Brain microvascular endothelial cell (primary cell): ENCODE measurements at regions not wholly inside any gene's neighbourhood (a gene's known extent, or its start where the extent isn't known, plus 50 kb on each side); places are given as distances from the start of the nearest gene placed in this dataset.
A peak's percentile ranks its signal among the peaks of the same experiment; 100 is the strongest.

Experiments used
- DNase-seq: peaks from one replicate; pipeline ENCODE4 v3.0.0-alpha.2; 2020
- H3K27ac ChIP-seq: fragments of 250-450 bp; sonication (Bioruptor Pico); 2 replicates; pipeline ENCODE4 v1.5.1; 2020; ENCODE audit warnings: mild to moderate bottlenecking, moderate library complexity
- H3K27me3 ChIP-seq: fragments of 250-450 bp; sonication (Bioruptor Pico); replicated peaks from 2 replicates; pipeline ENCODE4 v1.5.1; 2020; ENCODE audit warnings: mild to moderate bottlenecking
- H3K36me3 ChIP-seq: fragments of 250-450 bp; sonication (Bioruptor Pico); replicated peaks from 2 replicates; pipeline ENCODE4 v1.5.1; 2020; ENCODE audit warnings: mild to moderate bottlenecking
- H3K4me3 ChIP-seq: 2 replicates; pipeline ENCODE4 v1.5.1; 2011; ENCODE audit warnings: low read depth, mild to moderate bottlenecking, control low read depth, low read length, moderate library complexity
- in situ Hi-C: cut with HindIII; loops from 2 replicates; pipeline ENCODE4 v1.10.0; 2017; ENCODE audit warnings: low sequenced_read_pairs, low pct_ligation_motif_present
- TF ChIP-seq, protein P1 (sequence below): IDR thresholded peaks from 2 replicates; pipeline ENCODE4 v1.5.1; 2011; ENCODE audit warnings: low read depth, mild to moderate bottlenecking, moderate library complexity, low read length, control low read depth, inconsistent platforms; ENCODE audit errors: missing control alignments

DNA sequence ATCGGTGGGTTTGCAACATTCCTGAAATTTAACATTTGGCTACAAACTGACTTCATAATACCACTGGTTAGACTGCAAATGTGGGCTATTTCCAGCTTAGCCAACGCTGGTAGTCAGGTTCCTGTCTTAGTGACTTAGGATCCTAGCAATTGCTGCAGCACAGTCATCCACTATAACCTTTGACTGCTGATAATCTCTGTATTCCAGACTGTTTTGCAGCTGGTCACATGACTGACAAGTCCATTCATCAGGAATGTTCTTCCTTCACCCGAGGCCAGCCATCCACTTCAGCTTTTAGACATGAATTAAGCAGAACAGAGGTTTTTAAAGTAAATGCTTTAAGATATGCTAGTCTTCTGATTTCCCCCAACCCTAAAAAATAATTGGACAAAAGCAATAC lies 425.9 kb upstream of the MPDZ start:
- DNase-seq: peak; percentile 67
- TF ChIP-seq, protein P1, sequence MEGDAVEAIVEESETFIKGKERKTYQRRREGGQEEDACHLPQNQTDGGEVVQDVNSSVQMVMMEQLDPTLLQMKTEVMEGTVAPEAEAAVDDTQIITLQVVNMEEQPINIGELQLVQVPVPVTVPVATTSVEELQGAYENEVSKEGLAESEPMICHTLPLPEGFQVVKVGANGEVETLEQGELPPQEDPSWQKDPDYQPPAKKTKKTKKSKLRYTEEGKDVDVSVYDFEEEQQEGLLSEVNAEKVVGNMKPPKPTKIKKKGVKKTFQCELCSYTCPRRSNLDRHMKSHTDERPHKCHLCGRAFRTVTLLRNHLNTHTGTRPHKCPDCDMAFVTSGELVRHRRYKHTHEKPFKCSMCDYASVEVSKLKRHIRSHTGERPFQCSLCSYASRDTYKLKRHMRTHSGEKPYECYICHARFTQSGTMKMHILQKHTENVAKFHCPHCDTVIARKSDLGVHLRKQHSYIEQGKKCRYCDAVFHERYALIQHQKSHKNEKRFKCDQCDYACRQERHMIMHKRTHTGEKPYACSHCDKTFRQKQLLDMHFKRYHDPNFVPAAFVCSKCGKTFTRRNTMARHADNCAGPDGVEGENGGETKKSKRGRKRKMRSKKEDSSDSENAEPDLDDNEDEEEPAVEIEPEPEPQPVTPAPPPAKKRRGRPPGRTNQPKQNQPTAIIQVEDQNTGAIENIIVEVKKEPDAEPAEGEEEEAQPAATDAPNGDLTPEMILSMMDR: no peak
- no peak overlapping the region for H3K4me3 ChIP-seq
- H3K36me3 ChIP-seq: no peaks in the 10 kb centered on the region
- no peaks in the 10 kb centered on the region for H3K27me3 ChIP-seq
- peak overlapping the region; percentile 80 for H3K27ac ChIP-seq
- in situ Hi-C loops: no loop called here

DNA sequence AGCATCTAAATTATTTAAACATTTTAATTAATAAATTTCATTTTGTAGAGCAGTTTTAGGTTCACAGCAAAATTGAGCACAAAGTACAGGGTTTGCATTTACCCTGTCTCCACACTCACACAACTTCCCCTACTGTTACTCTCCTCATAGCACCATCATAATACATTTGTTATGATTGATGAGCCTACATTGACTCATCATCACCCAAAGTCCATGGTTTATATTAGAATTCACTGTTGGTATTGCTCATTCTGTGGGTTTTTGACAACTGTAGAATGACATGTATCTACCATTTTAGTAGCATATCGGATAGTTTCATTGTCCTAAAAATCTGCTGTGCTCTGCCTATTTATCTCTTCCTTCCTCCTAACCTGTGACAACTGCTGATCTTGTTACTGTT lies 411.1 kb upstream of the MPDZ start:
- Histone ChIP-seq H3K4me3 (no peak overlapping the region), H3K36me3 (no peaks in the 10 kb centered on the region), H3K27me3 (no peaks in the 10 kb centered on the region), H3K27ac (no peak overlapping the region)
- in situ Hi-C loops: no loop called here
- DNase-seq: peak; percentile 40
- TF ChIP-seq, protein P1: no peak

DNA sequence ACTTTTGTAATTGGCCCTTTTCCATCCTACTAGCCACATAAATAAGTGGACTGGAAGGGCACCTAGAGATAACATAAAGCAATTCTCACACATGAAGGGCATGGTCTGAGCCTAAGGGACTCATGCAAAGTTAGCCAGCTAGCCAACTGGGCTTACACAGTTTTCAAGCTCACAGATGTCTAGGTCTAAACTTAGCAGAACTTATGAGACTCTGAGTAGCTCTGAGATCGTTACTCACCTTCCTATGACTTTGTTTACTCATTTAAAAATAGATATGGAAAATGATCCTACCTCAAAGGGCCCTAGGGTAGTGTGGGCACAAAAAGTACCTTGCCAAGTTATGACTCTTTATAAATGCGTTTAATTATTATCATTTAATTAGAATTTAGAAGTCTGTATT lies 410.4 kb upstream of the MPDZ start:
- Histone ChIP-seq H3K27ac (no peak overlapping the region), H3K27me3 (no peaks in the 10 kb centered on the region), H3K4me3 (no peak overlapping the region), H3K36me3 (no peaks in the 10 kb centered on the region)
- TF ChIP-seq, protein P1: no peak
- DNase-seq: no peak
- in situ Hi-C loops: no loop called here

DNA sequence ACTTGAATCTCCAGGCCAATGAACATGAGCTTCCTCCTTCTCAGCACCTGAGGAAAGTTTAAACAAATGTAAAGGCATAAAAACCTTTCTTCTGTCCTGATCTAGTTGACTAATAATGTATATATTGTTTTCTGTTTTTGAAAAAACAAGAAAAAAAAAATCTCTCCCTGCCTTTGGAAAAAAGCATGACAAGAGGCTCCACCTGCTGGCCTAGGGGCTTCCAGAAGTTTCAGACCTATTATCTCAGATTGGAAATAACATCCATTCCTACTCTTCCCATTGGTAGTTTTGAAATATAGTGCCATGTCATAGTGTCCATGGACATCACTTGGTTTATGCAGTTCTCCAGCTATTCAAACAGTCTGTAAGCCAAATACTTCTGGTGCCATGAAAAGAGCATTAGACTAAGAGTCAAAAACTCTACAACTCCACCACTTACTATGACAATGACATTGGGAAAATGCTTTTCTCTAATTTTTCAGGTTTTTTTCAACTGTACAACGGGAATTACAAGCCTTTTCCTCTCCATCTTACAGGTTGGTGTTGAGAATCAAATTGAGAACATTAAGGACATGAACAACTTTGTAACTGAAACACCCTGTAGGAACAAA lies 409.6 kb upstream of the MPDZ start:
- TF ChIP-seq, protein P1: peak; percentile 68
- in situ Hi-C loops: no loop called here
- H3K27me3 ChIP-seq: no peaks in the 10 kb centered on the region
- no peak overlapping the region for H3K27ac ChIP-seq
- peak; percentile 21 for DNase-seq
- H3K36me3 ChIP-seq: no peaks in the 10 kb centered on the region
- no peak overlapping the region for H3K4me3 ChIP-seq

DNA sequence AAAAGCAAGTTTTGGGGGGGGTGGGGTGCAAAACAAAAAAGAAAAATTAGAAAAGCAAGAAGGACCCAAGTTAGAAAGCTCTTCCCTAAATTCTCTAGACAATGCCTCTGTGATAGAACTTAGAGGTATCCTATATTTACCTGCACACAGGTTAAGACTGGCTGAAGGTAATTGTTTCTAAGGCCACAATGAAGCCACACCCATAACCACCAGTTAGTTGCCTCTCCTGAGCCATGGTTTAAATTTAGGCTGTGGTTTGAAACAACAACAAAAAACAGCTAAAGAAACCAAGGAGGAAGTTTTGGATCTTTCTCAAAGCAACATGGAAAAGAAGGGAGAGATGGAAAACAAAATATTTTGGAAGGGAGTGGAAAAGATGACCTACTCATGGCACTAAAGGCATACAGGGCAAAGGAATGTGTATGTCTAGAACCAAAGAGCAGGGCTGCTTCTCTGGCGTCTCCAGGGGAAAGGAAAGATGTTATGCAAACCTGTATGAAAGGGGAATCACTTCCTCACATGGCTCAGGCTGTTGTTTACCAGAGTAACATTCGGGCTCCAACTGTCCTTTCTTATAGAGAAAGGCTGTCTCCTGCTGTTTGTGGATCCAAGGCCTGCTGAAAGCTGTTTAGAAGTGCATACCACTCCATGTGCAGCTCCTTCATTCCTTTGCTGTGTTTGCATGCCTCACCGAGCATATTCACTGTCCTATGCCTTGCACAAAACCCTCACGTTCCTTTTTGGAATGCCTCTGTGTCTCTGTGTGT lies 408.9 kb upstream of the MPDZ start:
- no peak overlapping the region for H3K4me3 ChIP-seq
- H3K36me3 ChIP-seq: no peaks in the 10 kb centered on the region
- DNase-seq: no peak
- in situ Hi-C loops: no loop called here
- TF ChIP-seq, protein P1: no peak
- no peak overlapping the region for H3K27ac ChIP-seq
- H3K27me3 ChIP-seq: no peaks in the 10 kb centered on the region
